OCI-LY3 (cell line): ENCODE measurements at regions not wholly inside any gene's neighbourhood (a gene's known extent, or its start where the extent isn't known, plus 50 kb on each side); places are given as distances from the start of the nearest gene placed in this dataset.

ENCODE experiments used
- EZH2phosphoT487 ChIP-seq: fragments of 200-600 bp; shearing (Covaris generic); IDR thresholded peaks from 2 replicates; pipeline ENCODE4 v1.6.1; 2018; ENCODE audit warnings: antibody characterized with exemption, mixed run types, low read depth
- TF ChIP-seq, protein P1 (sequence below): fragments of 200-600, 300-600 bp; sonication (generic); IDR thresholded peaks from 2 replicates; pipeline ENCODE4 v1.5.1; 2014; ENCODE audit warnings: antibody characterized with exemption, low read length, low read depth

DNA sequence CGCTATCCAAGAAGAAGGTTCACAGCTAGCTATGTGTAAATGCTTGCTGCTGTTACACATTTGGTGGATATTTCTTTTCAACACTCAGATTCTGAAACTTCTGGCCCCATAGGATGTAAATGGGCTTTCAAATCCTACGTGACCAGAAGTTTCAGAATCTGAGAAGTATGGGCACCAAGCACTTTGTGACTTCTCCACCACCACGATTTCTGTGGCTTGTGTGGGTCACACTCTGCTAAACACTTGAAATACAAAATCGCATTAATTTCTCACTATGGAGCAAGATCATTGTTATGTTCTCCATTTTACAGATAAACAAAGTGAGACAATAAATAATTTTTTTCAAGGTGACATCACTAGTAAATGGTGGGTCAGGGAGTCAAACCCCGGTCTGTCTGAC, 259.4 kb upstream of the JADE1 start:
- TF ChIP-seq, protein P1, sequence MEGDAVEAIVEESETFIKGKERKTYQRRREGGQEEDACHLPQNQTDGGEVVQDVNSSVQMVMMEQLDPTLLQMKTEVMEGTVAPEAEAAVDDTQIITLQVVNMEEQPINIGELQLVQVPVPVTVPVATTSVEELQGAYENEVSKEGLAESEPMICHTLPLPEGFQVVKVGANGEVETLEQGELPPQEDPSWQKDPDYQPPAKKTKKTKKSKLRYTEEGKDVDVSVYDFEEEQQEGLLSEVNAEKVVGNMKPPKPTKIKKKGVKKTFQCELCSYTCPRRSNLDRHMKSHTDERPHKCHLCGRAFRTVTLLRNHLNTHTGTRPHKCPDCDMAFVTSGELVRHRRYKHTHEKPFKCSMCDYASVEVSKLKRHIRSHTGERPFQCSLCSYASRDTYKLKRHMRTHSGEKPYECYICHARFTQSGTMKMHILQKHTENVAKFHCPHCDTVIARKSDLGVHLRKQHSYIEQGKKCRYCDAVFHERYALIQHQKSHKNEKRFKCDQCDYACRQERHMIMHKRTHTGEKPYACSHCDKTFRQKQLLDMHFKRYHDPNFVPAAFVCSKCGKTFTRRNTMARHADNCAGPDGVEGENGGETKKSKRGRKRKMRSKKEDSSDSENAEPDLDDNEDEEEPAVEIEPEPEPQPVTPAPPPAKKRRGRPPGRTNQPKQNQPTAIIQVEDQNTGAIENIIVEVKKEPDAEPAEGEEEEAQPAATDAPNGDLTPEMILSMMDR, result no peak
- no peak for TF ChIP-seq EZH2phosphoT487
